Endothelial cell of umbilical vein (primary cell): ENCODE measurements at regions not wholly inside any gene's neighbourhood (a gene's known extent, or its start where the extent isn't known, plus 50 kb on each side); places are given as distances from the start of the nearest gene placed in this dataset.

ENCODE experiments used
- CTCF ChIP-seq, 2 donors: IDR thresholded peaks; 1 replicate in 1 of 2; 2 replicates in 1 of 2; pipeline ENCODE4 v1.5.1; 2011; ENCODE audit warnings: low read length in 2 of 2, mild to moderate bottlenecking in 2 of 2, moderate library complexity in 2 of 2, control low read depth in 1 of 2, inconsistent platforms in 1 of 2, low read depth in 1 of 2; ENCODE audit not compliant: insufficient read depth in 1 of 2; ENCODE audit errors: extremely low read depth in 1 of 2
- EZH2 ChIP-seq: IDR thresholded peaks from 2 replicates; pipeline ENCODE4 v1.6.1; 2012; ENCODE audit warnings: borderline replicate concordance, low read depth, mild to moderate bottlenecking, moderate library complexity, low read length, inconsistent platforms; ENCODE audit not compliant: severe bottlenecking
- GATA2 ChIP-seq: IDR thresholded peaks from 2 replicates; pipeline ENCODE4 v1.7.0; 2011; ENCODE audit warnings: low read depth, mild to moderate bottlenecking, moderate library complexity, mixed read lengths, low read length; ENCODE audit not compliant: insufficient read length, insufficient read depth
- JUN ChIP-seq: IDR thresholded peaks from 2 replicates; pipeline ENCODE4 v1.6.1; 2011; ENCODE audit warnings: borderline replicate concordance, low read depth; ENCODE audit not compliant: insufficient read length, insufficient read depth
- MAX ChIP-seq: IDR thresholded peaks from 2 replicates; pipeline ENCODE4 v1.6.1; 2011; ENCODE audit not compliant: insufficient read depth, insufficient read length
- MYC ChIP-seq: IDR thresholded peaks from one replicate; pipeline ENCODE4 v1.6.1; 2011; ENCODE audit warnings: mild to moderate bottlenecking, low read depth, low read length
- POLR2A ChIP-seq: IDR thresholded peaks from 2 replicates; pipeline ENCODE4 v1.6.1; 2012; ENCODE audit warnings: low read depth, mild to moderate bottlenecking, control low read depth, low read length
- POLR2AphosphoS5 ChIP-seq: IDR thresholded peaks from 2 replicates; pipeline ENCODE4 v1.6.1; 2012; ENCODE audit warnings: low read depth, mild to moderate bottlenecking, control low read depth, low read length, moderate library complexity; ENCODE audit not compliant: insufficient read depth

- TF ChIP-seq CTCF (IDR thresholded peaks at IDR 0.05; ENCODE audit: extremely low read depth in 1 of 2, insufficient read depth in 1 of 2, low read depth in 1 of 2, low read length in 2 of 2) (no peak), GATA2 (no peak), EZH2 (no peak), POLR2A (no peak), MAX (no peak), POLR2AphosphoS5 (no peak), JUN (no peak), MYC (no peak)
Observed at GRCh38 chr6:25133568-25133967, 145.6 kb upstream of the CARMIL1 start.
